ENCODE measurements at regions not wholly inside any gene's neighbourhood (a gene's known extent, or its start where the extent isn't known, plus 50 kb on each side); places are given as distances from the start of the nearest gene placed in this dataset.

- DNase-seq = no peak
These were observed 56.9 kb upstream of the SIMC1 start for GRCh38 chr5:176181271-176181855.

DNA sequence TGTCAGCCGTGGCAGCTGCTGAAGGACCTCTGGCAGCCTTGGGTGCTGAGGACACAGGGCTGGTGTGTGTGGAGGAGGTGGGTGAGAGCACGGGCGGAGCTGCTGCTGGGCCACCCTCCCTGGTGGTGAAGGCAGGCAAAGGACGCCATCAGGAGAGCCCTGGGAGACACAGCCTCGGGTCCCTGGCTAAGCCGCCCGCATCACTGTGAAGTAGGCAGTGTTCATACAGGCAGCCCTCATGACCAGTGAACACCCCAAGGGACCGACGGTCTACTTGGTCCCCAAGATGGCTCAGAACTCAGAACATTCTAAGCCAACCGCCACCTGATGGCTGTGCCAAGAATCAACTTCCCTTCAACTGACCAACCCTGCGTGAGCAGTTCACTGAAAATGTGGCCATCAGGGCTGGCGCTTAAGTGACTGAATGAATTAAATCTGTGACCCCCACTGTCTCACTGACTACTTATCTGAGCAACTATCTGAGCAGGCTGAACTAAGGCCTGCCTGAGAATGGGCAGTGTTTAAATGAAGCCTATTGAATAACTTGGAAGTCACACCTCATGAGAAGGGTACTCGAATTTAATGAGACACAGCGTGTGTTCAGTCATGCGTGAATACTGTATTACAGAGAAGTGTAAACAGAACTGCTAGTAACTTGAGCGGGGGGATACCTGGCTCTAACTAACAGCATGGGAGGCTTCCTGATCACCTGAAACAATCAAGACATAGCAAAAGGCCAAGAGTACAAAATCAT, 54.7 kb upstream of the SIMC1 start:
- DNase-seq = no peak

GRCh38 chr5:176184608-176185132, 53.6 kb upstream of the SIMC1 start:
- DNase-seq = no peak

DNA sequence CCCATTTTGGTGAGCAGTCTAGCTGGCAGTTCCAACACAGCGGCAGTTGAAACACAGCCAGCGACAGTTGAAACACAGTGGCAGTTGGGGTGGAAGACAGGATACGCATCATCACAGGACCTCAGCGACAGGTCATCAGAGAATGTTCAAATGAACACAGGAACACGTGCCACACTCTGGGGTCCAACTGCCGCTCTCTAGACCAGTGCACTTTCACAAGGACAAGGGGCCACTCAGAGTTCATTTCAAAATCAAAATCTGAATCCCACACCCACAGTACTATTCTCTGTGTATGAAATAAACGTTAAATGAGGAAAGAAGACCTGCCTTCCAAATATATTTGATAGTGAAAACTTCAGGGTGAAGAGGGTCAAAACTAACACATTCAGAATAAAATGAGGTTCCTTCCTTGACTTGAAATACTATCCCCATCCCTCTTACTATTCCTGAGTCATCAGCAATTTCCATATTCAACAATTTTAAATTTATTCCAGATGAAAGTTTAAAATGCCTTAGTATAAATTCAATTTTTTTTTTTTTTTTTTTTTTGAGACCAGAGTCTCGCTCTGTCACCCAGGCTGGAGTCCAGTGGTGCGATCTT, 53.0 kb upstream of the SIMC1 start:
- DNase-seq = no peak

GRCh38 chr5:176186107-176186506, 52.1 kb upstream of the SIMC1 start:
- DNase-seq = no peak

DNA sequence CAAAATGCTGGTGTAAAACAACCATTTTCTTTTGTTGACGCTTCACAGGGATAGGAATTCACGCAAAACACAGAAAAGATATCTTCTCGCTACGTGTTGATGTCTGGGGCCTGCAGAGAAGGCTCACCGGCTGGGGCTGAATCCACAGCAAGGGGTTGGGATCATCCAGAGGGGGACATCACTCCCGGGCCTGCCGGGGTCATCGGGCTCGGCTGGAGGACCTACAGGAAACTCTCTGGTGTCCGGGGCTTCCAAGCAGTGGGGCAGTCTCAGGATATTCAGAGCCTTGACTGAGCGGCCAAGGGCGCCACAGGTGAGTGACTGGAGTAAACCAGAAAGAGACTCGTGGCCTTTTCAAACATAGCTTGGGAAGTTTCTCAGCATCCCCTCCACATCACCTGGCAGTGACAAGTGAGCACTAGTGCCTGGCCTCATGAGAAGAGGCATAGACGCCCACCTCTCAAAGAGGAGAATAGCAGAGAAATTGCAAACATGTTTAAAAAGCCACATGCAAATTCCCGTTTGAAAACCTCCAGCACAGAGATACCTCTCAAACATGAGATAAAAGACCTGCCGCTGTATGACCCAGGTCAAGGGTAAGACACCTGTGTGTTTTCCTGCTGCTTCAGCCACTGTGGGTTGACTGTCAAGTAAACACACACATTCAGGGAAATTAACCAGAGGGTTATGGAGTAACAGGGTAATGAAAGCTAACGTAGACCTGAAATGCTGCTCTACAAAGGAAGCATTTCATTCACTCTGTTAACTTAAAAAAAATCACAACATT, 50.8 kb upstream of the SIMC1 start:
- DNase-seq = no peak

DNA sequence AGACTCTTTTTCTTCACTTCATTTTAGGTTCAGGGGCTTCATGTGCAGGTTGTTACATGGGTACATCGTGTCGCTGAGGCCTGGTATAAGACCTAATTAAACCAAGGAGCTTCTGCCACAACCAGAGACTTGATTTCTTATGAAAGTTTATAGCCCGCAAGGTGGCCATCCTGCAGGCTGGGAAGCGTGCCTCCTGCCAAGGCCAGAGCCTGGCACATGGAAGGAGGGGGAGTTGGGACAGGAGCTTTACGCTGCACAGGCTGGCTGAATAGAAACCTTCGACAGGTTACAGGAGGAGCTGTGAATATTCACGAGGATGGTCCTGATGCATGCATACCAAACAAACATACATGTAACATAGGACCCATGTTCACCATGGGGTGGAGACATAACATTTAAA, 50.1 kb upstream of the SIMC1 start:
- no peak for DNase-seq
